ENCODE measurements at regions not wholly inside any gene's neighbourhood (a gene's known extent, or its start where the extent isn't known, plus 50 kb on each side); places are given as distances from the start of the nearest gene placed in this dataset.

GRCh38 chr4:108355186-108355901 is 186.6 kb upstream of the LEF1 start:
- intact Hi-C loops (cut with DNase I) = no loop called here
- H3K9me3 ChIP-seq = no peaks in the 10 kb centered on the region
- no peak for TF ChIP-seq CTCF (IDR thresholded peaks at IDR 0.05)
- DNase-seq (ENCODE audit: low spot score) = no peak
- no peaks in the 10 kb centered on the region for H3K27me3 ChIP-seq (replicated peaks; ENCODE audit: insufficient read depth)
- no peaks in the 10 kb centered on the region for H3K4me1 ChIP-seq (replicated peaks)
- WGBS = 58% methylated on average over 4 of the region's 4 CpGs
- no peaks in the 10 kb centered on the region for H3K36me3 ChIP-seq
- no peak overlapping the region for H3K4me3 ChIP-seq
- no peak overlapping the region for H3K27ac ChIP-seq

DNA sequence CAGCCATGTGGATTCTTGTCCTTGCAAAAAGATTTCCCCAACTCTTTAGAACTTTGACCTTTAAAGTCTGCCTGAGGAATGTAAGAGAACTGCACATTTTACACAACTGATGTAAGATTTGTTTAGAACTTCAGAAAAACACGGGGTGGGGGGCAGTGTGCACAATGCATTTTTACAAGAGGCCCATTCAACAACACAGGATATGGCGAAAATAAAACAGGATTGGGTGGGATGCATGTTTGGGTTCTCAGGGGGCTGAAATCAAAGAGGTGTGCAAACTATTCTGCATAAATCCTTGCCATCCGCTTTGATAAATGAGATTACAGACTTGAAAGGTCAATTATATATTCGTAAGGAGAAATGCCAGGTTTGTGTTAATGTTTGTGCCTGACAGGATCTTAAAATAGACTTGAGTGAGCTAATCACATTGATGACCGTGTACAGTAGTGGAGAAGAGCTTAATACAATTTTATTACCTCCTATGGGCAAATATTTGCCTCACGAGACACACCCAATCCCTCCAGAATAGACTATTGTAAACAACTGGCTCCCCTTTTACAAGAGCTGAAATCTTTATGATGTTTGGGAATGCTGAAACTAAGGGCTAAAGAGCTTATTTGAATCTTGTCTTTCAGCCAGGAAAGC is 184.1 kb upstream of the LEF1 start:
- H3K4me1 ChIP-seq (replicated peaks) = no peaks in the 10 kb centered on the region
- no peak overlapping the region for H3K4me3 ChIP-seq
- H3K27me3 ChIP-seq (replicated peaks; ENCODE audit: insufficient read depth) = peaks cover 3% of the 10 kb centered on the region
- 36% methylated on average over 6 of the region's 6 CpGs for WGBS
- intact Hi-C loops (cut with DNase I) = no loop called here
- TF ChIP-seq POLR2AphosphoS5 (IDR thresholded peaks at IDR 0.05) = peak; percentile 29
- TF ChIP-seq POLR2A (IDR thresholded peaks at IDR 0.05) = no peak
- DNase-seq (ENCODE audit: low spot score) = no peak
- H3K9me3 ChIP-seq = no peaks in the 10 kb centered on the region
- no peaks in the 10 kb centered on the region for H3K36me3 ChIP-seq
- H3K27ac ChIP-seq = no peak overlapping the region

- no peaks in the 10 kb centered on the region for H3K36me3 ChIP-seq
- no peak overlapping the region for H3K27ac ChIP-seq
- H3K27me3 ChIP-seq (replicated peaks; ENCODE audit: insufficient read depth) = peaks cover 3% of the 10 kb centered on the region
- TF ChIP-seq POLR2AphosphoS5 (IDR thresholded peaks at IDR 0.05) (no peak), POLR2A (IDR thresholded peaks at IDR 0.05) (no peak), CTCF (IDR thresholded peaks at IDR 0.05) (no peak)
- no peaks in the 10 kb centered on the region for H3K9me3 ChIP-seq
- WGBS = 37% methylated on average over 1 of the region's 1 CpG
- intact Hi-C loops (cut with DNase I) = no loop called here
- no peaks in the 10 kb centered on the region for H3K4me1 ChIP-seq (replicated peaks)
- no peak overlapping the region for H3K4me3 ChIP-seq
- DNase-seq (ENCODE audit: low spot score) = no peak
Measured at GRCh38 chr4:108351791-108352190, 183.1 kb upstream of the LEF1 start.

DNA sequence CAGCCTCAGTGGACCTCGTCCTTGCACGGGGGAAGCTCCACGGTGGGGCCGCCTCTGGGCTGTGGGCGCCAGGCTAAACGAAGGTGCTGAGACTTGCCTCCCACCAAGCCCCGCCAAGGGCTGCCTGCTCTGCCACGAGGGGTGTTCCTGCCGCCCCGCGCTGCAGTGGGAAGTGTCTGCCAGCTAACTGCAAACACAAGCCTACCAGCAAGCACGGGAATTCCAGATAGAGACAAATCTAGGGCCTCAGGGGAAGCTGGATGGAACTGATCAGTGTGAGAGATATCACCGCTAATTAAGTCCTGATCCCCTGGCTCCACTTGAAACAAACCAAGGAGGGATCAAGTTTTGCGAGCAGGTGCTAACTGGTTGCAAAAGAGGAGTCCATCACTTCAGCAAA is 181.6 kb upstream of the LEF1 start:
- DNase-seq (ENCODE audit: low spot score) = no peak
- Histone ChIP-seq H3K27me3 (replicated peaks; ENCODE audit: insufficient read depth) (peaks cover 3% of the 10 kb centered on the region), H3K27ac (no peak overlapping the region), H3K36me3 (no peaks in the 10 kb centered on the region), H3K9me3 (no peaks in the 10 kb centered on the region), H3K4me1 (replicated peaks) (no peaks in the 10 kb centered on the region), H3K4me3 (no peak overlapping the region)
- 22% methylated on average over 14 of the region's 14 CpGs for WGBS
- TF ChIP-seq CTCF (IDR thresholded peaks at IDR 0.05) (no peak), POLR2A (IDR thresholded peaks at IDR 0.05) (no peak), POLR2AphosphoS5 (IDR thresholded peaks at IDR 0.05) (no peak)
- intact Hi-C loops (cut with DNase I) = no loop called here

DNA sequence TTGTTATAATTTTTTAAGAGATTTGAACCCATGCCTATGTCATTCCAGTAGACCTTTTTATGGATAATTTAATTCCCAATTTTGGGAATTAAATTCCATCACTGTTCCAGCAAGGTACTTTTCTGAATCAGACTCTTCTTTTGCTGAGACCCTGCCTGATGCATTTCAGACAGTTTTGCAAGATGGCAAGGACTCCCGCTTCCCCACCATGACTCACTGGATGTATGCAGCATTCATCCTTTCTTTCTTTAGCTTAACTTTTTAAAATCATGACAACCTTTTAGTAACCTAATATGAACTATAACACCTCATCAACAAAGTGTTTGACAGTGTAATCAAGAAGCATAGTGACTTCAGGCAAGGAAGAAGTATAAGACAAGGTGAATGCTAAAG is 178.1 kb upstream of the LEF1 start:
- intact Hi-C loops (cut with DNase I) = no loop called here
- Histone ChIP-seq H3K9me3 (no peaks in the 10 kb centered on the region), H3K4me1 (replicated peaks) (no peaks in the 10 kb centered on the region), H3K27ac (no peak overlapping the region), H3K4me3 (no peak overlapping the region), H3K36me3 (no peaks in the 10 kb centered on the region), H3K27me3 (replicated peaks; ENCODE audit: insufficient read depth) (peaks cover 3% of the 10 kb centered on the region)
- WGBS = 96% methylated on average over 1 of the region's 1 CpG
- TF ChIP-seq CTCF (IDR thresholded peaks at IDR 0.05) = no peak
- TF ChIP-seq POLR2A (IDR thresholded peaks at IDR 0.05) = no peak
- no peak for TF ChIP-seq POLR2AphosphoS5 (IDR thresholded peaks at IDR 0.05)
- no peak for DNase-seq (ENCODE audit: low spot score)

Measured in prostate gland (tissue), 2 donors.